Epithelial cell of esophagus (primary cell): ENCODE measurements at regions not wholly inside any gene's neighbourhood (a gene's known extent, or its start where the extent isn't known, plus 50 kb on each side); places are given as distances from the start of the nearest gene placed in this dataset.
A peak's percentile ranks its signal among the peaks of the same experiment; 100 is the strongest.

ENCODE experiments used
- DNase-seq: peaks from one replicate; pipeline ENCODE4 v3.0.0; 2010; ENCODE audit warnings: low read depth
- H3K4me3 ChIP-seq: 2 replicates; pipeline ENCODE4 v1.5.1; 2011; ENCODE audit warnings: mild to moderate bottlenecking, low read length, control low read depth
- CTCF ChIP-seq: IDR thresholded peaks from 2 replicates; pipeline ENCODE4 v1.5.1; 2011; ENCODE audit warnings: low read depth, mild to moderate bottlenecking, low read length, control low read depth, inconsistent platforms; ENCODE audit not compliant: insufficient read depth; ENCODE audit errors: missing control alignments

GRCh38 chr13:50513300-50513877 lies 330.1 kb downstream of the DLEU7 start:
- DNase-seq = no peak
- TF ChIP-seq CTCF = no peak
- H3K4me3 ChIP-seq = no peak overlapping the region

- DNase-seq = no peak
- H3K4me3 ChIP-seq = no peak overlapping the region
- TF ChIP-seq CTCF = no peak
These were observed 329.2 kb downstream of the DLEU7 start for GRCh38 chr13:50514249-50514648.

- TF ChIP-seq CTCF = no peak
- no peak overlapping the region for H3K4me3 ChIP-seq
- DNase-seq = no peak
These were observed 325.4 kb downstream of the DLEU7 start for GRCh38 chr13:50518131-50518530.

- H3K4me3 ChIP-seq = no peak overlapping the region
- DNase-seq = no peak
These were observed 324.7 kb downstream of the DLEU7 start for GRCh38 chr13:50518781-50519201.

GRCh38 chr13:50519866-50520265 lies 323.6 kb downstream of the DLEU7 start:
- no peak for TF ChIP-seq CTCF
- no peak overlapping the region for H3K4me3 ChIP-seq

More at GRCh38 chr13:50518781-50519201, 324.7 kb downstream of the DLEU7 start:
- TF ChIP-seq CTCF = no peak

GRCh38 chr13:50521006-50521830 lies 322.3 kb downstream of the DLEU7 start:
- DNase-seq = no peak
- TF ChIP-seq CTCF = no peak
- no peak overlapping the region for H3K4me3 ChIP-seq

More at GRCh38 chr13:50519866-50520265, 323.6 kb downstream of the DLEU7 start:
- peak; percentile 40 for DNase-seq
